ENCODE measurements at regions not wholly inside any gene's neighbourhood (a gene's known extent, or its start where the extent isn't known, plus 50 kb on each side); places are given as distances from the start of the nearest gene placed in this dataset.

DNA sequence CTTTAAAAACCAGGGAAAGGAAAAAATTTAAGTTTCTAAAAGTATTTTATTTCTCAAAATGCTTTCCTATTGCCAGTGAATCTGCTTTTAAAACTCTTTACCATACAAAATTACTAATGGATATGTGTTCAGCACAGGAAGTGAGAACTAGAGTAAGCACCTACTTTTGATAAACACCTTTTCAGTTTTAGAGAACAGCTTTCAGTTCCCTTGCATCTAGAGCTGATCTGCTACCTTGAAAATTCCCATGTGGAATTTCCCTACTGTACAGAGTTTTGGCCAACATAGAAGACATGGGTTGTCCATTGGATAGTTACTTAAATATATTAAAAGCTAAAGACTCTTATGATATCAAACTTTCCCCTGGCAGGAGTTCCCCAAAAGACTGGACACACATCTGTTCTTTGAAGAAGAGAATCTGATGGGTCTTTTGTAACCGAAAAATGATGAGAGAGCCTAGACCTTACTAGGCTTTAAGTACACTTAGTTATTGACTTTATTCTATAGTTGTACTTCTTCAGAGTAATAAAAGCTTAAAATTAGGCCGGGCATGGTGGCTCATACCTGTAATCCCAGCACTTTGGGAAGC, 112.1 kb upstream of the CNTNAP4 start:
- H4K20me1 ChIP-seq (ENCODE audit: control insufficient read depth, insufficient read depth, low read depth, low read length): no peaks in the 10 kb centered on the region
- no peaks in the 10 kb centered on the region for H3K27me3 ChIP-seq (ENCODE audit: control insufficient read depth, low read length)
- H3K36me3 ChIP-seq (ENCODE audit: control insufficient read depth, low read length): no peaks in the 10 kb centered on the region
- no peaks in the 10 kb centered on the region for H3K4me1 ChIP-seq (ENCODE audit: control insufficient read depth, low read length)
- no peaks in the 10 kb centered on the region for H3K9me3 ChIP-seq (ENCODE audit: control insufficient read depth, insufficient read depth, low read length)
- no peaks in the 10 kb centered on the region for H3K79me2 ChIP-seq (ENCODE audit: control insufficient read depth, low read length)
- no peak overlapping the region for H3K4me2 ChIP-seq (ENCODE audit: low read length)
- no peaks in the 10 kb centered on the region for H3K9me2 ChIP-seq (replicated peaks; ENCODE audit: control insufficient read depth, low read length)
- TF ChIP-seq, protein P1, sequence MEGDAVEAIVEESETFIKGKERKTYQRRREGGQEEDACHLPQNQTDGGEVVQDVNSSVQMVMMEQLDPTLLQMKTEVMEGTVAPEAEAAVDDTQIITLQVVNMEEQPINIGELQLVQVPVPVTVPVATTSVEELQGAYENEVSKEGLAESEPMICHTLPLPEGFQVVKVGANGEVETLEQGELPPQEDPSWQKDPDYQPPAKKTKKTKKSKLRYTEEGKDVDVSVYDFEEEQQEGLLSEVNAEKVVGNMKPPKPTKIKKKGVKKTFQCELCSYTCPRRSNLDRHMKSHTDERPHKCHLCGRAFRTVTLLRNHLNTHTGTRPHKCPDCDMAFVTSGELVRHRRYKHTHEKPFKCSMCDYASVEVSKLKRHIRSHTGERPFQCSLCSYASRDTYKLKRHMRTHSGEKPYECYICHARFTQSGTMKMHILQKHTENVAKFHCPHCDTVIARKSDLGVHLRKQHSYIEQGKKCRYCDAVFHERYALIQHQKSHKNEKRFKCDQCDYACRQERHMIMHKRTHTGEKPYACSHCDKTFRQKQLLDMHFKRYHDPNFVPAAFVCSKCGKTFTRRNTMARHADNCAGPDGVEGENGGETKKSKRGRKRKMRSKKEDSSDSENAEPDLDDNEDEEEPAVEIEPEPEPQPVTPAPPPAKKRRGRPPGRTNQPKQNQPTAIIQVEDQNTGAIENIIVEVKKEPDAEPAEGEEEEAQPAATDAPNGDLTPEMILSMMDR (IDR thresholded peaks at IDR 0.05; ENCODE audit: low read depth, low read length, poor library complexity, severe bottlenecking): no peak
- no peak for TF ChIP-seq EZH2phosphoT487 (IDR thresholded peaks at IDR 0.05; ENCODE audit: borderline replicate concordance, low read length)
- no peak overlapping the region for H3K4me3 ChIP-seq (ENCODE audit: low read length)
- no peak overlapping the region for H3K27ac ChIP-seq (ENCODE audit: low read depth, low read length)
- H3F3A ChIP-seq (ENCODE audit: control insufficient read depth, insufficient read depth): no peaks in the 10 kb centered on the region

DNA sequence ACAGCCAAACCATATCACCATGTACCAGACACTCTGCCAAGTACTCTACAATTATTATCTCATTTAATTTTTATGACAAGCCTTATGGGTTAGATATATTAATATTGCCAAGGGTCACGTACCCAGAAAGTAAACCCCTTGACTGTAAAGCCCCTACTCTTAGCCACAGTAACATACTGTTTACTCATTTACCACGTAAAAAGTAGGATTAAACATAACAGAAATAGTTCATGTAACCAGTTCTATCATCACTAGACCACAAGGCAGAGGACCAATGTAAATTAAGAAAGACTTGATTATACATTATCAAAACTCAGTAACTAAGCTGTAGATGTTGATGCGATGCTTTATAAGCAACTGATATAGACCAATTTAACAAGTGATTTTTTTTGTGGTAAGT, 101.5 kb upstream of the CNTNAP4 start:
- Histone ChIP-seq H3K4me2 (ENCODE audit: low read length) (no peak overlapping the region), H3K36me3 (ENCODE audit: control insufficient read depth, low read length) (no peaks in the 10 kb centered on the region)

DNA sequence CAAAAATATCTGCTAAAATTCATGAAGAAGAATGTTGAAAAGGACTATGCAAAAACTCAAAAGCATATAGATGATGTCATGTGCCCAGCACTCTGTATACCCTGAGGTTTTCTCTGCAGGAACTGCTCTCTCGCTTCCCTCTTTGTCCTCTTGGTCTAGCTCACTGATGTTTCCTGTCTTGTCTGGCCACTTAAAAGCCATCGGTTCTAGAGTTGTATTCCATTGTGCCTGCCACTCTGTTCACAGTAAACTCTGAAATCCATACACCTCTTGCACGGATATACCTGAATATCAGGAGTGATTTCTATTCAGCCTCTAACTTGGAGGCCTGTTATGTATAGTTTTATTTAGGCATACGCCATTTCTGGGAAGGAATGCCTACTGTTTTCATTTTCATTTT, 101.0 kb upstream of the CNTNAP4 start:
- Histone ChIP-seq H3F3A (ENCODE audit: control insufficient read depth, insufficient read depth) (no peaks in the 10 kb centered on the region), H3K27ac (ENCODE audit: low read depth, low read length) (no peak overlapping the region), H3K36me3 (ENCODE audit: control insufficient read depth, low read length) (no peaks in the 10 kb centered on the region), H3K9me2 (replicated peaks; ENCODE audit: control insufficient read depth, low read length) (no peaks in the 10 kb centered on the region), H3K27me3 (ENCODE audit: control insufficient read depth, low read length) (no peaks in the 10 kb centered on the region), H3K4me2 (ENCODE audit: low read length) (no peak overlapping the region), H3K4me1 (ENCODE audit: control insufficient read depth, low read length) (no peaks in the 10 kb centered on the region), H3K4me3 (ENCODE audit: low read length) (no peak overlapping the region), H4K20me1 (ENCODE audit: control insufficient read depth, insufficient read depth, low read depth, low read length) (no peaks in the 10 kb centered on the region), H3K9me3 (ENCODE audit: control insufficient read depth, insufficient read depth, low read length) (no peaks in the 10 kb centered on the region), H3K79me2 (ENCODE audit: control insufficient read depth, low read length) (no peaks in the 10 kb centered on the region)
- TF ChIP-seq EZH2phosphoT487 (IDR thresholded peaks at IDR 0.05; ENCODE audit: borderline replicate concordance, low read length): no peak

More for the DNA sequence above, 101.5 kb upstream of the CNTNAP4 start:
- Histone ChIP-seq H3K27ac (ENCODE audit: low read depth, low read length) (no peak overlapping the region), H3K79me2 (ENCODE audit: control insufficient read depth, low read length) (no peaks in the 10 kb centered on the region), H3K4me1 (ENCODE audit: control insufficient read depth, low read length) (no peaks in the 10 kb centered on the region), H3F3A (ENCODE audit: control insufficient read depth, insufficient read depth) (no peaks in the 10 kb centered on the region), H3K9me3 (ENCODE audit: control insufficient read depth, insufficient read depth, low read length) (no peaks in the 10 kb centered on the region), H3K9me2 (replicated peaks; ENCODE audit: control insufficient read depth, low read length) (no peaks in the 10 kb centered on the region), H4K20me1 (ENCODE audit: control insufficient read depth, insufficient read depth, low read depth, low read length) (no peaks in the 10 kb centered on the region), H3K4me3 (ENCODE audit: low read length) (no peak overlapping the region), H3K27me3 (ENCODE audit: control insufficient read depth, low read length) (no peaks in the 10 kb centered on the region)
- TF ChIP-seq, protein P1 (IDR thresholded peaks at IDR 0.05; ENCODE audit: low read depth, low read length, poor library complexity, severe bottlenecking): no peak
- no peak for TF ChIP-seq EZH2phosphoT487 (IDR thresholded peaks at IDR 0.05; ENCODE audit: borderline replicate concordance, low read length)

DNA sequence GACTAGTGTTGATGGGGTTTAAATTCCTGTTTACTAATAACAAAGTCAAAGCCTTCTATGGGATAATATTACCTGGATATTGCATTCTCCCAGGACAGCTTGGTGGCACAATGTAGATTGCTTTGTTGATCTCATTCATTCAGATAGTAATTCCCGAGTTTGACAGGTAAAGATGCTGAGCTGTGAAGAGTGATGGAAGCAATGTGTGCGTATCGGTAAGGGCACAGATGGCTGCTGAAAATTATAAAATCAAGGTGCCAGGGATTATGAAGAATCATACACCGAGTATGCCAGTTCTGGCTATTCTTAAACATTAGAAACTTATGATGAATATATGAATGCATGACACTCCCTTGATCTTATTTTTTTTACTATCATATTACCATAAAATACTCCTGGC, 100.6 kb upstream of the CNTNAP4 start:
- no peaks in the 10 kb centered on the region for H3K27me3 ChIP-seq (ENCODE audit: control insufficient read depth, low read length)
- H3K4me3 ChIP-seq (ENCODE audit: low read length): no peak overlapping the region
- H3K4me2 ChIP-seq (ENCODE audit: low read length): no peak overlapping the region
- TF ChIP-seq EZH2phosphoT487 (IDR thresholded peaks at IDR 0.05; ENCODE audit: borderline replicate concordance, low read length): no peak
- TF ChIP-seq, protein P1 (IDR thresholded peaks at IDR 0.05; ENCODE audit: low read depth, low read length, poor library complexity, severe bottlenecking): no peak
- H4K20me1 ChIP-seq (ENCODE audit: control insufficient read depth, insufficient read depth, low read depth, low read length): no peaks in the 10 kb centered on the region
- H3K9me2 ChIP-seq (replicated peaks; ENCODE audit: control insufficient read depth, low read length): no peaks in the 10 kb centered on the region
- no peaks in the 10 kb centered on the region for H3F3A ChIP-seq (ENCODE audit: control insufficient read depth, insufficient read depth)
- H3K79me2 ChIP-seq (ENCODE audit: control insufficient read depth, low read length): no peaks in the 10 kb centered on the region
- no peak overlapping the region for H3K27ac ChIP-seq (ENCODE audit: low read depth, low read length)
- H3K4me1 ChIP-seq (ENCODE audit: control insufficient read depth, low read length): no peaks in the 10 kb centered on the region
- H3K36me3 ChIP-seq (ENCODE audit: control insufficient read depth, low read length): no peaks in the 10 kb centered on the region
- H3K9me3 ChIP-seq (ENCODE audit: control insufficient read depth, insufficient read depth, low read length): no peaks in the 10 kb centered on the region
